MCF 10A (cell line): ENCODE measurements at regions not wholly inside any gene's neighbourhood (a gene's known extent, or its start where the extent isn't known, plus 50 kb on each side); places are given as distances from the start of the nearest gene placed in this dataset.

Experiments used
- BruUV-seq: library from RNA; stranded (reverse); fragments of 400-500 nt; replicated peaks from 2 replicates; lab custom pipeline; 2021; lab: Mats Ljungman, UMichigan
- CTCF ChIA-PET: fragments of 300-600 bp; sonication (Branson Sonifier 250); formaldehyde crosslinking; extraction: SDS; loops from one replicate; lab custom pipeline; 2021; ENCODE audit warnings: antibody characterized with exemption, inconsistent platforms; lab: Yijun Ruan, JAX
- POLR2A ChIA-PET: fragments of 300-600, 350-650 bp; sonication (Branson Sonifier 250); formaldehyde crosslinking; extraction: SDS; loops from one replicate; lab custom pipeline; 2020; ENCODE audit warnings: antibody characterized with exemption, inconsistent platforms; lab: Yijun Ruan, JAX
- DNase-seq: peaks from one replicate; pipeline ENCODE4 v3.0.0-alpha.2; 2018; ENCODE audit not compliant: unreplicated experiment
- H3K27ac Mint-ChIP-seq: one replicate; pipeline ENCODE4 v1.8.0; 2022; ENCODE audit warnings: mild to moderate bottlenecking, low read depth, mixed read lengths; ENCODE audit not compliant: unreplicated experiment
- H3K27me3 Mint-ChIP-seq: one replicate; pipeline ENCODE4 v1.8.0; 2022; ENCODE audit warnings: mixed read lengths; ENCODE audit not compliant: insufficient read depth, unreplicated experiment
- H3K36me3 Mint-ChIP-seq: one replicate; pipeline ENCODE4 v1.8.0; 2022; ENCODE audit warnings: mild to moderate bottlenecking, moderate library complexity, mixed read lengths; ENCODE audit not compliant: insufficient read depth, unreplicated experiment
- H3K4me1 Mint-ChIP-seq: one replicate; pipeline ENCODE4 v1.8.0; 2022; ENCODE audit warnings: mixed read lengths; ENCODE audit not compliant: insufficient read depth, unreplicated experiment
- H3K4me3 Mint-ChIP-seq: one replicate; pipeline ENCODE4 v1.8.0; 2022; ENCODE audit warnings: mild to moderate bottlenecking, moderate library complexity, mixed read lengths; ENCODE audit not compliant: unreplicated experiment
- H3K9me3 Mint-ChIP-seq: one replicate; pipeline ENCODE4 v1.8.0; 2022; ENCODE audit warnings: mixed read lengths; ENCODE audit not compliant: unreplicated experiment
- CTCF ChIP-seq: fragments of 200-600 bp; IDR thresholded peaks from one replicate; pipeline ENCODE4 v1.8.0; 2022; ENCODE audit warnings: antibody characterized with exemption, mild to moderate bottlenecking; ENCODE audit not compliant: unreplicated experiment
- intact Hi-C: fragments of 100-400 bp; cut with micrococcal nuclease; formaldehyde crosslinking; loops from 2 replicates; pipeline ENCODE4 v1.14.1; 2022

- no peak for TF ChIP-seq CTCF
- no peak for DNase-seq
- no peaks in the 10 kb centered on the region for H3K27me3 Mint-ChIP-seq
- H3K4me3 Mint-ChIP-seq = no peak overlapping the region
- H3K27ac Mint-ChIP-seq = no peak overlapping the region
- peaks cover 12% of the 10 kb centered on the region for H3K4me1 Mint-ChIP-seq
- ChIA-PET CTCF (interaction anchor here (0.7 to 1.0 kb wide), 2 partner anchors 30 to 169 kb away, joined by 3 read pairs; no protein-coding TSS in a partner anchor), POLR2A (no interaction called here)
- intact Hi-C loops = no loop called here
- BruUV-seq = no TSS peak
- no peaks in the 10 kb centered on the region for H3K36me3 Mint-ChIP-seq
- no peaks in the 10 kb centered on the region for H3K9me3 Mint-ChIP-seq
Observed at GRCh38 chr2:217680381-217680780, 322.4 kb downstream of the TNS1 start.

GRCh38 chr2:217673627-217674026 lies 329.2 kb downstream of the TNS1 start:
- Mint-ChIP-seq H3K36me3 (no peaks in the 10 kb centered on the region), H3K27me3 (peaks cover 13% of the 10 kb centered on the region), H3K27ac (no peak overlapping the region), H3K4me1 (no peaks in the 10 kb centered on the region), H3K9me3 (no peaks in the 10 kb centered on the region), H3K4me3 (no peak overlapping the region)
- intact Hi-C loops = no loop called here
- CTCF ChIA-PET = interaction anchor here (0.7 to 4.4 kb wide), 4 partner anchors 23 to 163 kb away, joined by 3 to 23 read pairs (median 4); no protein-coding TSS in a partner anchor
- DNase-seq = no peak
- TF ChIP-seq CTCF = no peak
- POLR2A ChIA-PET = interaction anchor here (0.5 to 1.5 kb wide), 3 partner anchors 10 to 432 kb away, joined by 3 to 4 read pairs (median 3); no protein-coding TSS in a partner anchor
- BruUV-seq = no TSS peak

- intact Hi-C loops = no loop called here
- no TSS peak for BruUV-seq
- peaks cover 13% of the 10 kb centered on the region for H3K27me3 Mint-ChIP-seq
- no peak for DNase-seq
- TF ChIP-seq CTCF = no peak
- H3K36me3 Mint-ChIP-seq = no peaks in the 10 kb centered on the region
- H3K4me1 Mint-ChIP-seq = no peaks in the 10 kb centered on the region
- no peak overlapping the region for H3K27ac Mint-ChIP-seq
- ChIA-PET POLR2A (interaction anchor here (0.6 to 1.1 kb wide), 2 partner anchors 11 to 304 kb away, joined by 3 read pairs; no protein-coding TSS in a partner anchor), CTCF (interaction anchor here (0.6 to 4.4 kb wide), 5 partner anchors 22 to 162 kb away, joined by 3 to 23 read pairs (median 3); no protein-coding TSS in a partner anchor)
- no peaks in the 10 kb centered on the region for H3K9me3 Mint-ChIP-seq
- no peak overlapping the region for H3K4me3 Mint-ChIP-seq
Observed at GRCh38 chr2:217672472-217672871, 330.3 kb downstream of the TNS1 start.

GRCh38 chr2:217671871-217672270 lies 330.9 kb downstream of the TNS1 start:
- no peaks in the 10 kb centered on the region for H3K4me1 Mint-ChIP-seq
- no peaks in the 10 kb centered on the region for H3K36me3 Mint-ChIP-seq
- peaks cover 13% of the 10 kb centered on the region for H3K27me3 Mint-ChIP-seq
- ChIA-PET CTCF (interaction anchor here (1.0 to 4.4 kb wide), 3 partner anchors 22 to 113 kb away, joined by 3 to 23 read pairs (median 4); no protein-coding TSS in a partner anchor), POLR2A (no interaction called here)
- no peak overlapping the region for H3K4me3 Mint-ChIP-seq
- no peak for TF ChIP-seq CTCF
- intact Hi-C loops = no loop called here
- no peaks in the 10 kb centered on the region for H3K9me3 Mint-ChIP-seq
- DNase-seq = no peak
- no peak overlapping the region for H3K27ac Mint-ChIP-seq
- BruUV-seq = no TSS peak
